NCI-H524 (cell line): ENCODE measurements at regions not wholly inside any gene's neighbourhood (a gene's known extent, or its start where the extent isn't known, plus 50 kb on each side); places are given as distances from the start of the nearest gene placed in this dataset.
"Not testable (repeated sequence)": the region's sequence is repeated elsewhere in the genome, so short reads cannot be mapped to it uniquely, and the experiment has no call there.

Experiments used
- DNase-seq, 2 experiments: peaks; one replicate each; lab custom pipeline; 2025; lab: John Stamatoyannopoulos, UW

- DNase-seq = not testable (repeated sequence)
These were observed 56.2 kb upstream of the CCZ1B start for GRCh38 chr7:6882321-6882721.

GRCh38 chr7:6883756-6884155, 57.7 kb upstream of the CCZ1B start:
- not testable (repeated sequence) for DNase-seq

GRCh38 chr7:6886198-6886597, 60.1 kb upstream of the CCZ1B start:
- no peak for DNase-seq

GRCh38 chr7:6888267-6889045, 62.4 kb upstream of the CCZ1B start:
- DNase-seq = not testable (repeated sequence)

GRCh38 chr7:6889252-6889812, 63.3 kb upstream of the CCZ1B start:
- no peak for DNase-seq

- peak; percentile 60 to 83 for DNase-seq
These were observed 76.0 kb upstream of the CCZ1B start for GRCh38 chr7:6902097-6902518.

- not testable (repeated sequence) for DNase-seq
These were observed 77.2 kb upstream of the CCZ1B start for GRCh38 chr7:6903289-6903688.

- DNase-seq = not testable (repeated sequence)
These were observed 77.7 kb upstream of the CCZ1B start for GRCh38 chr7:6903792-6904191.

- DNase-seq = peak; percentile 23 to 39
These were observed 91.2 kb upstream of the CCZ1B start for GRCh38 chr7:6917258-6917657.

- not testable (repeated sequence) for DNase-seq
These were observed 93.1 kb upstream of the CCZ1B start for GRCh38 chr7:6919169-6919568.

- not testable (repeated sequence) for DNase-seq
These were observed 98.4 kb upstream of the CCZ1B start for GRCh38 chr7:6924523-6924922.

GRCh38 chr7:6926193-6927174, 100.4 kb upstream of the CCZ1B start:
- not testable (repeated sequence) for DNase-seq

- not testable (repeated sequence) for DNase-seq
These were observed 101.6 kb upstream of the CCZ1B start for GRCh38 chr7:6927643-6928042.

GRCh38 chr7:6929588-6929987, 103.5 kb upstream of the CCZ1B start:
- not testable (repeated sequence) for DNase-seq

GRCh38 chr7:6930081-6930635, 104.1 kb upstream of the CCZ1B start:
- DNase-seq = not testable (repeated sequence)

- DNase-seq = peak in 1 of 2 experiments; percentile 7
These were observed 104.7 kb upstream of the CCZ1B start for GRCh38 chr7:6930787-6931186.

- not testable (repeated sequence) for DNase-seq
These were observed 105.4 kb upstream of the CCZ1B start for GRCh38 chr7:6931456-6931855.

- DNase-seq = not testable (repeated sequence)
These were observed 108.0 kb upstream of the CCZ1B start for GRCh38 chr7:6933954-6934632.

- DNase-seq = peak in 1 of 2 experiments; percentile 38
These were observed 108.9 kb upstream of the CCZ1B start for GRCh38 chr7:6934981-6935380.

- DNase-seq = not testable (repeated sequence)
These were observed 110.6 kb upstream of the CCZ1B start for GRCh38 chr7:6936626-6937025.

- not testable (repeated sequence) for DNase-seq
These were observed 111.7 kb upstream of the CCZ1B start for GRCh38 chr7:6937746-6938145.
